ENCODE measurements at regions not wholly inside any gene's neighbourhood (a gene's known extent, or its start where the extent isn't known, plus 50 kb on each side); places are given as distances from the start of the nearest gene placed in this dataset.
A peak's percentile ranks its signal among the peaks of the same experiment; 100 is the strongest.

GRCh38 chr3:116767726-116768125 is 58.1 kb downstream of the TUSC7 start:
- no peak for DNase-seq

- peak; percentile 82 for DNase-seq
Measured at GRCh38 chr3:116770815-116771450, 61.4 kb downstream of the TUSC7 start.

DNA sequence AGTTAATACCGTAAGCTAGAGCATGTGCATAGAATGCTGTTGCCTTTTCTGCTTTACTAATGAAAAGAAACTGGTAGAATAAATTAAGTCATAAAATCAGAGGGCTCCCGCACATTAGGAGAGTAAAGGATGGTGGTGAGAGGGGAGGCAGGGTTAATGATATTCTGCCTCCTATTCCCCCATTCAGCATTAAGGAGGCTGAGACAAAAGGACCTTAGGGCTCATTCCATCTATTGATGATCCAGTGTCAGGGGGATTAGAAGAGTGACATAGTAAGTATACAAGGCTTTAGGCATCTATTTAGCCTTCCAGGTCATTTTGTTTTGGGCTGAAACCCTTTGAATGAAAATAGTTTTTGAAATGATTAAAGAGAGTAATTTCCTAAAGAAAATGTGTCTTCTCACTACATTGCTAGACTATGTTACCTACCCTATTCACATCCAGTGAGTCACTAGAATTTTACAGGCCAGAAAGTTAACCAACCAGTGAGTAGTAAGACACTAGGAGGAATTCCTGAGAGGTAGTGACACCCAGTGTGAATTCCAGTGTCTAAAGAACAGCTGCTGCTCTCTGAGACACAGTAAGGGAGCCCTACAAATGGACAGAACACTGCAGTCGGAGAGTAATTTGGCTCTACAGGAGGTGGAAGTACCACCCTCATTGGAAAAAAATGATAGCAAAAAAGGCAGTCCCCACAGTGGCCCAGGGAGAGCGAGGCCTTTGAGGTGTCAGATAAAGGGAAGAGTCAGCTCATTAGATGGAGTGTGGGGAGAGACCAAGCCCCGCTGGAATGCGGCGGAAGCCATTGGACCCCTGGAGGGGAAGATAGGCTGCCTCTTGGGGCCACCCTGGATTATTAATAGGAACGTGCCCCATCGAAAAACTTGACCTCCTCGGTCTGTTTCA is 67.6 kb downstream of the TUSC7 start:
- DNase-seq = no peak

DNA sequence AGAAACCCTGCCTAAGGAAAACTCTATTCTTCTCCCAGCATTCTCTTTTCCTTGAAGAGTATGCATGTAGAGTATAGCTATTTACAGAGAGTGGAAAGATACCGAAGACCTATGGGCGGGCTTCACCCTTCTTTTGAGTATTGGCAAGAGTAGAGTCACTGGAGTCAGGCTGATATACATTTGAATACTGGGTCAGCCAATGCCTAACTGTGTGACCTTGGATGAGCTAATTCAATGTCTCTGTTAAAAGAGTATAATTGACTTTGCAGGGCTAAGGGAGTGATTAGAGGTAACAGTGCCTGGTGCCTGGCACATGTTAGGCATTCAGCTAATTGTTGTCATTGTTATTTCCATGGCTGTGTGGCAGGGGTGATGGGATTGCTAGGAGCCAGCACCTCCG is 75.6 kb downstream of the TUSC7 start:
- DNase-seq = no peak

DNA sequence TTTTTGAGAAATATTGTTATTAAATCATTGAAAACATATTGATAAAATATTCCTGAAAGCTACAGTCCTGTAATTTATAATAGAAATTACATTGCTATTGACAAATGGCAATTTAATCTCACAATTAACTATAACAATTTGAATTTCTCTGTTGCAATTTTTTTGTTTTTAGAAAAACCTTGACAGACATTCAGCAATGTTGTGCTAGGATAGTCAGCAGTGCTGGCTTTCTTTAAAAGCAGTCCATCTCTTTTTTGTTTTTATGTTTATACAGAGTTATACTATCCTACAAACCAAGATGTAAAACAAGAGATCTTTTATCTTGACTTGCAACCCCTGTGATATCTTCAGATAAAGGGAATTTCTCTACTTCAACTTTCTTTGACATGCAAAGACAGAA is 93.1 kb downstream of the TUSC7 start:
- no peak for DNase-seq

GRCh38 chr3:116806351-116806750 is 96.8 kb downstream of the TUSC7 start:
- no peak for DNase-seq

DNA sequence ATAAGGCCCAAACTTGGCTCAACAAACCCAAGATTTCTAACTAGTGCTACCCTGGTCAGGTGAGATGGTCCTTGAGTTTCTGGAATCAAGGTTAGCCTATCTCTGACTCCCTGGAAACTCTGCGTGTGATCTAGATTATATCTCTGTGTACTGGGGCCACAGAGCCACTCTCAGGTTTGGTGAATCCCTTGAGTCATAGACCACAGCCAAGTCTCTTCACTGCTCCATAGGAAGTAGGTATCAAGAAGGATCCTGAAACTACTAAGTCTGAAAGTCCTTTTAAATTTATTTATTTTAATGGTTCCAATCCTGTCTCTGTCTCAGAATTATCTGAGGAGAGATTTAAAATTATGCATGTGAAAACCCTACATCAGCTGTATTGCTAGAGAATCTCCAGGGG is 99.1 kb downstream of the TUSC7 start:
- DNase-seq = no peak

DNA sequence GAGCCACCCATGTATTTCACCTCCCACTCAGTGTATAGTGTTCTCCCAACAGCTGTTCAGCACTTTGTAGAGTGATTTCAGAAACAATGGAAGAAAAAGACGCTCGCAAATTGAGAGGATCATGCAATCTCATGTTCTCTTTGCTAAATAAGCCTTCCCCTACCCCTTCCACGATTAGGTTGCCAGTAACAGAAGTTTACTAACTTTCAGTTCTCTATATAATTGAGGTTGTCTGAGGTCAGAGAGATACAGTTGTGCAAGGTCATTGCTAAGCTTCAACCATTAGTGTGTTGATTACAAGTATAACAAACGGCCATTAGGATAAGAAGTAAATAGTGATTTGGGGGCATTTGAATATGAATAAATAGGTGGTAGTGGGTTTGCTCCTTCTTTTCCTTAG is 99.6 kb downstream of the TUSC7 start:
- DNase-seq = no peak

GRCh38 chr3:116811754-116812153 is 102.2 kb downstream of the TUSC7 start:
- DNase-seq = no peak

GRCh38 chr3:116812949-116813348 is 103.4 kb downstream of the TUSC7 start:
- no peak for DNase-seq

- DNase-seq = no peak
Measured at GRCh38 chr3:116815321-116815720, 105.7 kb downstream of the TUSC7 start.

GRCh38 chr3:116815831-116816588 is 106.4 kb downstream of the TUSC7 start:
- DNase-seq = no peak

DNA sequence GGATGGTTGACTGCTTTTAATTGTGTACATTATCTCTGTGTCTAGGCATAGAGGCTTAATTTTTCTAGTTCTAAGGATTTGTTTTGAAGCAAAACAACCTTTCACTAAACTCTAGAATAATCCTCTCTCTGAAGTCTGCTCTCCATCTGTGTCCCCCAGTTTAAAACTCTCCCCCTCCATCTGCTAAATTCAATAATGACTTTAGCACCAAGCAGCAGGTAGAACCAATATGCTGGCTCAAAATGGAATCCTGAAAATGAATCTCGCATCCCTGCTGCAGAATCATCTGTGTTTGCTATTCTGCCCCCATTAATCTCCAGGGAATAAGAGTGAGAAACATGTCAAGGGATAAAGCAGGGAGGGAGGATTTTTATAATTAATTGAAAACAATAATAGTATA is 111.8 kb downstream of the TUSC7 start:
- DNase-seq = no peak

DNA sequence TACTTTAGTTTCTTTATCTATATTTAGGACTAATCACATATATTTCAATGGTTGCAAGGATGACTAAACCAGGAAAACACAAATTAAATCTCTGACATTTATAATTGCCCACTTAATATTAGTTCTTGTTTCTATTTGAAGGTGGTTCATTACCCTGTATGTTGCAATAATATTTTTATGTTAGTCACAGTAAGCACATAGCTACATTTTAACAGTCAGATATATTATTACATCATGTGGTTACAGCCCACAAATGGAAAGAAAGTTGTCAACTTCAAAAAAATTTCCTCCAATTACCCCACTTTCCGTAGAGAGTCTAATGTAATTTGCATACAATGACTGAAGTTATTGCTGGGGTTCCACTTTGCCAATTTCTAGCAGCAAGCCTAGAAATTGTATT is 114.6 kb downstream of the TUSC7 start:
- DNase-seq = no peak

GRCh38 chr3:116833202-116833601 is 123.6 kb downstream of the TUSC7 start:
- no peak for DNase-seq

- no peak for DNase-seq
Measured at GRCh38 chr3:116834816-116835215, 125.2 kb downstream of the TUSC7 start.

- no peak for DNase-seq
Measured at GRCh38 chr3:116835658-116836057, 126.1 kb downstream of the TUSC7 start.

DNA sequence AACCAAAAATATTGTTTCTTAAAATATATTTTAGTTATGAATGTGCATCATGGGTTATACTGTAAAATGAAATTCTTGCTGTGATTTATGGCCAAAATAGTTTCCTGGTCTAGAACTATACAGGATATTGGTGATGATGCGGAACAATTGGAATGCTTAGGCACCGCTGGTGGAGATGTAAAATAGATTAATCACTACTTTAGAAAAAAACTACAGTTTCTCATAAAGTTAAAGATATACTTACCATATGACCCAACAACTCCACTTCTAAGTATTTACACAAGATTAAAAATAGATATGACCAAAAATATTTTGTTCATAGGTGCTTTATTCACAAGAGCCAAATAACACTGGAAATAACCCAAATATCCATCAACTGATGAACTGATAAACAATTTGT is 126.7 kb downstream of the TUSC7 start:
- no peak for DNase-seq

DNA sequence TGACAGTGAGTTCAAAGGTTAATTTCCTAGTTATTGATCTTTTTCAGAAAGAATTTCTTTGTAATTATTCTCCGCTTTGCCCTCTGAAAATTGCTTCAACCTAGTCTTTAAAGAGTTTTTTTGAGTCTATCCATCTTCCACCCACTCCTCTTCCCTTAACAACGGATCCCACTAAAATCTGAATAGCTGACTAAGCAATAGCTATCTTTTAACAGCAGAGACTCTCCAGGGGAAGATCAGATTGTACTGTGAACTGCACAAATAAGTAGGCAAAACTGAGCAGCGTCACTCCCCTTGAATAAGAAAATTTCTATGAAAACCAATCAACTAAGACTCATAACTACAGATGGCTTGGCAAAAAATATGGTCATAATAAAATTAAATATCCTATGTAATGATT is 127.9 kb downstream of the TUSC7 start:
- no peak for DNase-seq

DNA sequence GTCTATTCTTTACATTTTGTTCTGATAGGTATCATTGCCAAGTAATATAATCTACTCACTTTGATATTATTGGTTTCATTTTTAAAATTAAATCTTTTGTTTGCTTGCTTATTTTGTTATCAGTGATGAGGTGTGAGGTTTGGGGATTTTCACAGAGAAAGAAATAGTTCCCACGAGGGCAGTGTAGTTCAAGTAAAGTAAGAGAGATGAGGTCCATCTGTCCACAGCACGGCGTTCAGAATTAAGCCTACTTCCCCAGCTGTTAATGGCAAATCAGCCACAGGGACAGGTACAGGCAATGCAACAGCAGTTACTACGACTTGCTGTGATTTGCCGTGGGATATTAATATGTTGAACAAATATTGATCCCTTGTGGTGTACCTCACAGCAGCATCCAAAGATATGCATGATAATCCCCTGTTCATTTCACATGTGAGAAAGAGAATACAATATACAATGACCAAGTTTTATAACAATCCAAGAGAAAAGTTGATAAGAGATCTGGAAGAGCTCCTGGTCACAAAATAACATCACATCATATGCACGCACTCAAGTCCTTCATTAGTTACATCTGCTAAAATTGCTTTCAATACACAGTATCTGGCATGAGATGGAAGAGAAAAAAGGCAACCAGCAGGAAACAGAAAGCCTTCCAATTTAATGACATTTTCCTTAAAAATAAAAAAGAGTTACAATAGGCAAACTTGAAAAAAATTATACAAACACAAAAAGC is 131.6 kb downstream of the TUSC7 start:
- no peak for DNase-seq

GRCh38 chr3:116842254-116842957 is 132.8 kb downstream of the TUSC7 start:
- DNase-seq = no peak
